ENCODE measurements at regions not wholly inside any gene's neighbourhood (a gene's known extent, or its start where the extent isn't known, plus 50 kb on each side); places are given as distances from the start of the nearest gene placed in this dataset.

GRCh38 chr12:63212316-63212715 is 61.3 kb upstream of the AVPR1A start:
- ChIA-PET POLR2A (no interaction called here), CTCF (no interaction called here)

GRCh38 chr12:63208956-63209355 is 58.0 kb upstream of the AVPR1A start:
- Histone ChIP-seq H3K36me3 (ENCODE audit: insufficient read depth, low read length) (no peaks in the 10 kb centered on the region), H3K4me3 (ENCODE audit: low read length) (no peak overlapping the region), H3K27me3 (ENCODE audit: insufficient read depth, low read length, poor library complexity, severe bottlenecking) (no peaks in the 10 kb centered on the region), H3K4me1 (ENCODE audit: insufficient read depth, low read length) (no peaks in the 10 kb centered on the region), H3K9me3 (ENCODE audit: low read length) (no peaks in the 10 kb centered on the region), H3K27ac (ENCODE audit: low read depth, low read length) (no peak overlapping the region)
- H3K27me3 Mint-ChIP-seq = no peaks in the 10 kb centered on the region
- no peak overlapping the region for H3K27ac Mint-ChIP-seq
- H3K4me1 Mint-ChIP-seq = no peaks in the 10 kb centered on the region
- ChIA-PET POLR2A (no interaction called here), CTCF (no interaction called here)
- peaks cover 0 to 12% (median 3%) of the 10 kb centered on the region in 5 donors for H3K9me3 Mint-ChIP-seq
- no peak for DNase-seq
- H3K36me3 Mint-ChIP-seq = no peaks in the 10 kb centered on the region
- no peak overlapping the region for H3K4me3 Mint-ChIP-seq

More at GRCh38 chr12:63212316-63212715, 61.3 kb upstream of the AVPR1A start:
- Mint-ChIP-seq H3K4me3 (no peak overlapping the region), H3K27ac (no peak overlapping the region), H3K36me3 (no peaks in the 10 kb centered on the region), H3K4me1 (no peaks in the 10 kb centered on the region), H3K27me3 (no peaks in the 10 kb centered on the region), H3K9me3 (peaks cover 0 to 5% (median 2%) of the 10 kb centered on the region in 5 donors)
- Histone ChIP-seq H3K36me3 (ENCODE audit: insufficient read depth, low read length) (no peaks in the 10 kb centered on the region), H3K4me3 (ENCODE audit: low read length) (no peak overlapping the region), H3K9me3 (ENCODE audit: low read length) (no peaks in the 10 kb centered on the region), H3K4me1 (ENCODE audit: insufficient read depth, low read length) (no peaks in the 10 kb centered on the region), H3K27ac (ENCODE audit: low read depth, low read length) (no peak overlapping the region), H3K27me3 (ENCODE audit: insufficient read depth, low read length, poor library complexity, severe bottlenecking) (no peaks in the 10 kb centered on the region)
- DNase-seq = no peak

GRCh38 chr12:63206909-63207308 is 55.9 kb upstream of the AVPR1A start:
- peaks cover 0 to 10% (median 3%) of the 10 kb centered on the region in 5 donors for H3K9me3 Mint-ChIP-seq
- no peaks in the 10 kb centered on the region for H3K4me1 Mint-ChIP-seq
- no peaks in the 10 kb centered on the region for H3K36me3 Mint-ChIP-seq
- Histone ChIP-seq H3K9me3 (ENCODE audit: low read length) (no peaks in the 10 kb centered on the region), H3K27me3 (ENCODE audit: insufficient read depth, low read length, poor library complexity, severe bottlenecking) (no peaks in the 10 kb centered on the region), H3K4me1 (ENCODE audit: insufficient read depth, low read length) (no peaks in the 10 kb centered on the region), H3K4me3 (ENCODE audit: low read length) (no peak overlapping the region), H3K36me3 (ENCODE audit: insufficient read depth, low read length) (no peaks in the 10 kb centered on the region), H3K27ac (ENCODE audit: low read depth, low read length) (no peak overlapping the region)
- ChIA-PET POLR2A (no interaction called here), CTCF (no interaction called here)
- H3K27me3 Mint-ChIP-seq = no peaks in the 10 kb centered on the region
- H3K27ac Mint-ChIP-seq = no peak overlapping the region
- DNase-seq = no peak
- H3K4me3 Mint-ChIP-seq = no peak overlapping the region

GRCh38 chr12:63206494-63206893 is 55.5 kb upstream of the AVPR1A start:
- ChIA-PET CTCF (no interaction called here), POLR2A (no interaction called here)
- peaks cover 0 to 10% (median 3%) of the 10 kb centered on the region in 5 donors for H3K9me3 Mint-ChIP-seq
- no peak overlapping the region for H3K27ac ChIP-seq (ENCODE audit: low read depth, low read length)
- no peaks in the 10 kb centered on the region for H3K36me3 Mint-ChIP-seq
- no peaks in the 10 kb centered on the region for H3K9me3 ChIP-seq (ENCODE audit: low read length)
- H3K4me1 Mint-ChIP-seq = no peaks in the 10 kb centered on the region
- no peaks in the 10 kb centered on the region for H3K27me3 ChIP-seq (ENCODE audit: insufficient read depth, low read length, poor library complexity, severe bottlenecking)
- no peak overlapping the region for H3K27ac Mint-ChIP-seq
- no peak overlapping the region for H3K4me3 ChIP-seq (ENCODE audit: low read length)
- H3K4me1 ChIP-seq (ENCODE audit: insufficient read depth, low read length) = no peaks in the 10 kb centered on the region
- H3K27me3 Mint-ChIP-seq = no peaks in the 10 kb centered on the region
- no peaks in the 10 kb centered on the region for H3K36me3 ChIP-seq (ENCODE audit: insufficient read depth, low read length)
- DNase-seq = no peak
- H3K4me3 Mint-ChIP-seq = no peak overlapping the region

Measured in CD8-positive, alpha-beta memory T cell (primary cell).